Posterior vena cava (tissue), 2 donors: ENCODE measurements at regions not wholly inside any gene's neighbourhood (a gene's known extent, or its start where the extent isn't known, plus 50 kb on each side); places are given as distances from the start of the nearest gene placed in this dataset.
"Not testable (repeated sequence)": the region's sequence is repeated elsewhere in the genome, so short reads cannot be mapped to it uniquely, and the experiment has no call there.

Experiments
- DNase-seq: peaks from one replicate; pipeline ENCODE4 v3.0.0-alpha.2; 2020; ENCODE audit warnings: low spot score
- intact Hi-C, 2 donors: fragments of 100-400 bp; cut with DNase I; formaldehyde crosslinking; loops; one replicate each; pipeline versions ENCODE4 v1.14.1 to v1.14.2; 2022 to 2023
- donor health status: DM: yes; HTN: yes; CAD: no.
- donor health status: DM: yes; HTN: yes; CAD: no.

- peak; percentile 15 for DNase-seq
- intact Hi-C loops, result not testable (repeated sequence)
Observed at GRCh38 chr12:37814529-37814928, 502.0 kb upstream of the ALG10B start.
